ENCODE measurements at regions not wholly inside any gene's neighbourhood (a gene's known extent, or its start where the extent isn't known, plus 50 kb on each side); places are given as distances from the start of the nearest gene placed in this dataset.

- H3K27ac ChIP-seq, result no peak overlapping the region
- no peak for TF ChIP-seq CTCF (conservative IDR thresholded peaks at IDR 0.05; ENCODE audit: low read depth)
- DNase-seq (ENCODE audit: low spot score), result no peak
- CTCF ChIA-PET, result interaction anchor here (0.5 kb wide), 2 partner anchors 30 to 181 kb away, joined by 3 to 5 read pairs; no protein-coding TSS in a partner anchor
- POLR2A ChIA-PET (ENCODE audit: low non-redundant PET), result interaction anchor here (0.5 kb wide), 1 partner anchor 12 kb away, joined by 6 read pairs; no protein-coding TSS in a partner anchor
Measured at GRCh38 chr6:27616328-27617045, 143.6 kb upstream of the ZNF184 start.

GRCh38 chr6:27611451-27611850 is 138.5 kb upstream of the ZNF184 start:
- no peak for TF ChIP-seq CTCF (conservative IDR thresholded peaks at IDR 0.05; ENCODE audit: low read depth)
- ChIA-PET POLR2A (ENCODE audit: low non-redundant PET) (no interaction called here), CTCF (no interaction called here)
- no peak for DNase-seq (ENCODE audit: low spot score)
- no peak overlapping the region for H3K27ac ChIP-seq

- TF ChIP-seq CTCF (conservative IDR thresholded peaks at IDR 0.05; ENCODE audit: low read depth), result peak; percentile 28; the same call in 1 of the 2 replicates
- H3K27ac ChIP-seq, result no peak overlapping the region
- ChIA-PET POLR2A (ENCODE audit: low non-redundant PET) (interaction anchor here (0.8 kb wide), 1 partner anchor 91 kb away, joined by 3 read pairs; no protein-coding TSS in a partner anchor), CTCF (interaction anchor here (0.5 to 1.6 kb wide), 18 partner anchors 8 to 1027 kb away, joined by 3 to 9 read pairs (median 4); no protein-coding TSS in a partner anchor)
- no peak for DNase-seq (ENCODE audit: low spot score)
Measured at GRCh38 chr6:27608916-27609883, 136.3 kb upstream of the ZNF184 start.

- ChIA-PET POLR2A (ENCODE audit: low non-redundant PET) (no interaction called here), CTCF (interaction anchor here (0.6 to 1.0 kb wide), 5 partner anchors 17 to 146 kb away, joined by 3 to 6 read pairs (median 5); no protein-coding TSS in a partner anchor)
- TF ChIP-seq CTCF (conservative IDR thresholded peaks at IDR 0.05; ENCODE audit: low read depth), result no peak
- no peak overlapping the region for H3K27ac ChIP-seq
- no peak for DNase-seq (ENCODE audit: low spot score)
Measured at GRCh38 chr6:27605401-27606342, 132.8 kb upstream of the ZNF184 start.

- CTCF ChIA-PET, result interaction anchor here (0.5 to 1.0 kb wide), 3 partner anchors 16 to 427 kb away, joined by 5 to 6 read pairs (median 5); no protein-coding TSS in a partner anchor
- POLR2A ChIA-PET (ENCODE audit: low non-redundant PET), result no interaction called here
- no peak overlapping the region for H3K27ac ChIP-seq
- no peak for TF ChIP-seq CTCF (conservative IDR thresholded peaks at IDR 0.05; ENCODE audit: low read depth)
- no peak for DNase-seq (ENCODE audit: low spot score)
Measured at GRCh38 chr6:27604986-27605385, 132.1 kb upstream of the ZNF184 start.

All from RWPE1 (cell line).